ENCODE measurements at regions not wholly inside any gene's neighbourhood (a gene's known extent, or its start where the extent isn't known, plus 50 kb on each side); places are given as distances from the start of the nearest gene placed in this dataset.
A peak's percentile ranks its signal among the peaks of the same experiment; 100 is the strongest.

DNA sequence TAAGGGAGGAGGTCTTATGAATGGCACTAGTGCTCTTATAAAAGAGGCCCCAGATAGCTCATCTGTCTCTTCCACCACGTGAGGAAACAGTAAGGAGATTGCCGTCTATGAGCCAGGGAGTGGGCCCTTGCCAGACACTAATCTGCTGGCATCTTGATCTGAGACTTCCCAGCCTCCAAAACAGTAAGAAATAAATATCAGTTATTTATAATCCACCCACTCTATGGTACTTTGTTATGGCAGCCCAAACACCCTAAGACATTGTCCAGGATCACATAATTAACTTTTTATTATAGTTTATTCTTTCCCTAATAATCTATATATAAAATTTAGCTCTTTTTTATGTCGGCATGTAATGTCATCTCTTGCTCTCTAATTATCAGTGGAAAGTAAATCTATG lies 144.0 kb upstream of the IRF2BP2 start:
- no peak for DNase-seq (ENCODE audit: low read depth, low spot score)
- in situ Hi-C loops (cut with HindIII; ENCODE audit: low pct_unique_long_range_greater_than_20kb, low sequenced_read_pairs): no loop called here

DNA sequence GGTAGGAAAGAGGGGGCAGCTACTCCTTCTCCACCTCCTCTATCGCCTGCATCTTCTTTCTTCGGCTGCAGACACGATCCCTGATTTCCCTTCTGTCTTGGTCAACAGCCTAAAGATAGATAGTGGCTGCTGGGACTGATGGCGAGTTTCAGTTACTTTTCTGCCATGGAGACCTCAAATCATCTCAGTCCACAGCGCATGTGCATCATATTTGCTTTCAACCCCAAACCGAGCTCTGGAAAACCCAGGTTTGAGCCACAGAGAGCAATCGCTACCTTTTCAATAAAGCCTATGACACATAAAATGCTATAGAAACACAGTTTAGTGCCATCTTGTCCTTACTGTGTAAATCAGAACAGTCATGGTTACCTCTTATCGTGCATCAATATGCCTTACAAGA lies 142.9 kb upstream of the IRF2BP2 start:
- no peak for DNase-seq (ENCODE audit: low read depth, low spot score)
- in situ Hi-C loops (cut with HindIII; ENCODE audit: low pct_unique_long_range_greater_than_20kb, low sequenced_read_pairs): no loop called here

DNA sequence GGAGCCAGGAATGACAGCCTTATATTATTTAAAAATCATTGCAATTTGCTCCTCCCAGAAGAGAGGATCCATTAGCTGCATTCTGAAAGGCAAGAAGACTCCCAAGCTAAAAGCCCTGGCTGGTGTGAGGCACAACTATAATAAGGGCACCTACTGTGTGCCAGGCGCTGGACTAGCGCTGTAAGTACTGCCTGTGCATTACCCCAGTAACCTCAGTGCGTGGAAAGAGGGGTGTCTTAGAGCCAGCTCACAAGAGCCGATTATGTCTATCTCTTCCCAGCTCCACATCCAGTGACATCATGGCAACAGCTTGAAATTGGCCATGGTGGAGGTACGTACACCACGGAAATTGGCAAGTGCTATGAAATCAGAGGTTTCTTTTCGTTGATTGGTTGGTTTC lies 141.7 kb upstream of the IRF2BP2 start:
- in situ Hi-C loops (cut with HindIII; ENCODE audit: low pct_unique_long_range_greater_than_20kb, low sequenced_read_pairs): no loop called here
- no peak for DNase-seq (ENCODE audit: low read depth, low spot score)

DNA sequence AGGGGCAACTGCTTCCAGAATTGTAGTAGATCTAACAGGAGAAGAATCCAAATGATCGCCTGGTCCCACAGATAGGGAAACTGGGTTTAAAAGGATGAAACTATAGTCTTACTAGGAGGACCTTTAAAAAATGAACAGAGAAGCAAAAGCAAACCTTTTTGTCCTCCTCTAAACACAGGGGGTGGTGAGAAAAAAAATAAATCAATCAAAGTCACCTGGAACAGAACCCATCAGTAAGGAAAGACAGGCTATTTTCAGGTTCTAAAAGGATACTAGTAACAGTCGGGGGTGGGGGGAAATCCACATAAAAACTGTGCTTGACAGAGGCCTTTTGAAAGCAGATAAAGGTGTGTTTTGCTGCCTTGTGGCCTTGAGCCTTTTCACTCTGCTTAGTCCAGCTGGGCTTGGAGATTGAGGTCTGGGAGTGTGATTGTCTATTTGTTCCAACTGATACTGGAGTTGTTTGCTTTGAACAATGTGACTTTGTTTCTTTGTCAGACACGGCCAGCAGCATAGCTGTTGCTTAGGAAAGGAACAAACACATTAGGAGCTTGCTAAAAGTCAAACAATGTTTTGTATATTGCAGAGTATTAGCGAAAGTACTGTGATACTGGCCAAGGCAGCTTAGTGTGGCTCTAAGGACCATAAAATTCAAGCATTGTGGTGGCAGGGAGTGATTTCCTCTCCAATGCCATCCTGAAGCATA lies 141.1 kb upstream of the IRF2BP2 start:
- DNase-seq (ENCODE audit: low read depth, low spot score): peak; percentile 74
- in situ Hi-C loops (cut with HindIII; ENCODE audit: low pct_unique_long_range_greater_than_20kb, low sequenced_read_pairs): no loop called here

DNA sequence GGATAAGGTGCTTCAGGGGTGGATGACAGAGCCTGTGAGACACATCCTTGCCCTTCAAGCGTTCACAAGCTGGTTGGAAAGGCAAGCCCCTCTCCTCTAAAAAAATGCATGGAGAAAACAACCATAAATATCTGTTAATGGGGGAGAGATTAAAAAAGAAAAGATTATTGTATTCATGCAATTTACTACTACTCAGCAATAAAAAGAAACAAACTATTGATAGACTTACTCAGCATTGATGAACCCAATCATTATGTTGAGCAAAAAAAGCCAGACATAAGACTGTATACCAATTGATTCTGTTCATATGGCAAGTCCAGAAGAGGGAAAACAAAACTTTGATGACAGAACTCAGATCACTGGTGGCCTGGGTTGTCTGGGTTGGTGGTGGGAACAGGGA lies 138.7 kb upstream of the IRF2BP2 start:
- in situ Hi-C loops (cut with HindIII; ENCODE audit: low pct_unique_long_range_greater_than_20kb, low sequenced_read_pairs): loop anchor here (25.0 kb wide), 1 partner anchor 314 kb away; no protein-coding TSS in a partner anchor

DNA sequence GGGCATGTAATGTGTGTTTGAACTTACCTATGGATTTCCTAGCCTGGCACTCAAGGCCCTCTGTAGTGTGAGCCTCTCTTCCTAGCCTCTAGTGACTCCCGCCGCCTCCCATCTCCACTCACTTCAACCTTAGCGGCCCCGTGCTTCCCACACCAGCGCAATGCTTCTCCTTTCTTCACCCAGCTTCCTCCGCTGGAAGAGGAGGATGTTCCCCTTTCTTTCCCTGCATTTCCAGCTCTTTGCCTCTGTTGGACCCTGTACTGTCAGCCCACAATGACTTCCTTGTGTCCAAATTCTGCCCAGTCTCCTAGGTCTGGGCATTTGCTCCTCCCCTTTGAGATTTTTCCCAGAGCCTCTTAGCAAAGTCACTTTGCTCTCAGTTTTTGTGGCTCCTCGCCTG lies 138.1 kb upstream of the IRF2BP2 start:
- no peak for DNase-seq (ENCODE audit: low read depth, low spot score)
- in situ Hi-C loops (cut with HindIII; ENCODE audit: low pct_unique_long_range_greater_than_20kb, low sequenced_read_pairs): loop anchor here (25.0 kb wide), 1 partner anchor 314 kb away; no protein-coding TSS in a partner anchor

More for the DNA sequence above, 138.7 kb upstream of the IRF2BP2 start:
- DNase-seq (ENCODE audit: low read depth, low spot score): no peak

DNA sequence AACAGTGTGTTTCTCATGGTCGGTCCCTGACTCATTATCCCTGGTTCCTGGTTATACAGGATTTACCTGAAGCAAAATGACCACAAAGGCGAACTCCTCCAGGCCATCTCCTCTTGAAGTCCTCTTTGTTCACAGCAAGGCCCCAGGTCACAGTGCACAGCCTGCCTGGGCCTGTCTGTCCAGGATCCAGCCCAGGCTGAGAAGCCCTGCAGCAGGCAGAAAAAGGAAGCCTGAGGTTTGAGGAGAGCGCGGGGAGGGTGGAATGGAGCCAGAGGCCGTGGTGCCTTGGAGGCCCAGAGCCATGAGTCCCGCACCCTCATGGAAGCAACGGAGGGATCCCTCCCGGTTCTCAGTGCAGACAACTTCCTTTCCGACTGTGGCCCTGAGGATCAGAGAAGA lies 136.8 kb upstream of the IRF2BP2 start:
- DNase-seq (ENCODE audit: low read depth, low spot score): no peak
- in situ Hi-C loops (cut with HindIII; ENCODE audit: low pct_unique_long_range_greater_than_20kb, low sequenced_read_pairs): loop anchor here (25.0 kb wide), 1 partner anchor 316 kb away; no protein-coding TSS in a partner anchor

DNA sequence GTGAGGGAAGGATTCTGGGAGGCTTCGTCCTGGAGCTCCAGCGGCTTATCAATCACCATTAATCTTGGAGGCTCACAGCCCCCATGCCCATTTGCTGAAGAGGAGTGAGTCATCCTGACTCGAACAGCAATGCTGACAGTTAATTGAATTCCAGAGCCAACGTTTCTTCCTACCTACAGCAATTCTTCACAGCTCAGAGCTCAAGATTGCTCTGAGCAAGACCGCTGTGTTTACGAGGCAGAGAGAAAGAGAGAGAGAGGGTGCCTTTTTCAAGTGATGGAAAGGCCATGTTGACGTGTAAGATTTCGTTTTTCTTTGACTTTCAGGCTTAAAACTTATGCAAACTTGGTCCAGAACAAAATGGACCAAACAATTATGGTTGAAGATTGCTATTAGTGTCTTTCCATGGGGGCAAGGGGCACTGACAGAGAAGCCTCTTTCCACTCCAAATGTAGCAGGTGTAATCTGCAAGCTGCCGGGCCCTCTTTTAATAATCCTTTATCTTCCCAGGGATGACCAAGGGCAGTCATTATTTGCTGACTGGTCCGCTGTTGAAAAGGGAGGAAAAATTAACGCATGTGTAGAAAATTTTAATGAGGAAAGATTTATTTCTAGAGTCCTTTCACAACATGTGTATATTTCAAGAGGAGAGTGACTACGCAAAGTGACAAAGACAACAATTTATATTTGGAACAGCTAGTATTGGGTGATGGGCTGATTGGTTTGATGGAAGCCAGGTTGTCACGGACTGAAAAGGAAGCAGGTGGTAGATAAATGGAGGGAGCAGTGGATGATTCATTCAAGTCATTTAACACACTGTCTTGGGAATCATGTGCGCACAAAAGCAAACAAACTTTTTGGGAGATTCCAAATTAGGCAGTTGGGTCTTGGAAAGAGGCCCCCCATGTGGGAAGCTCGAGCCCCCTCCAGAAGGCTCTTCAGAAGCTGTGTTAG lies 136.1 kb upstream of the IRF2BP2 start:
- no peak for DNase-seq (ENCODE audit: low read depth, low spot score)
- in situ Hi-C loops (cut with HindIII; ENCODE audit: low pct_unique_long_range_greater_than_20kb, low sequenced_read_pairs): loop anchor here (25.0 kb wide), 1 partner anchor 316 kb away; no protein-coding TSS in a partner anchor

DNA sequence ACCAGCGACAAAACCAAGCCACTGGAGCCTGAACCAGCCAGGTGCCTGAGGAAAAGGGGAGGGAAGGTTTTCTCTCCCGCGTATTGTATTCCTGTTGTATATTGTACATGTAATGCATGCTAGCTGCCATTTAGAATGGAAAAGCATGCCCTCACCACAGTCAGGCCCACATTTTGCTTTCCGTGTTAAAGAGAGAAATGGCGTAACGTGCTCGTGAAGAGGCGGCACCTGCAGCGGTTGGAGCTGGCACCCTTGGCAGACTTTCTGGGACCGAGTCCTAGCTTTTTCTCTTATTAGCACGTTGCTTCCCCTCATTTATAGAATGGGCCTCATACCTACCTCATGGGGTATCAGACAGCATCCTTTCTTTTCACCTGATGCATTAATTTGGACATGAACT lies 135.3 kb upstream of the IRF2BP2 start:
- in situ Hi-C loops (cut with HindIII; ENCODE audit: low pct_unique_long_range_greater_than_20kb, low sequenced_read_pairs): loop anchor here (25.0 kb wide), 1 partner anchor 317 kb away; no protein-coding TSS in a partner anchor
- no peak for DNase-seq (ENCODE audit: low read depth, low spot score)

DNA sequence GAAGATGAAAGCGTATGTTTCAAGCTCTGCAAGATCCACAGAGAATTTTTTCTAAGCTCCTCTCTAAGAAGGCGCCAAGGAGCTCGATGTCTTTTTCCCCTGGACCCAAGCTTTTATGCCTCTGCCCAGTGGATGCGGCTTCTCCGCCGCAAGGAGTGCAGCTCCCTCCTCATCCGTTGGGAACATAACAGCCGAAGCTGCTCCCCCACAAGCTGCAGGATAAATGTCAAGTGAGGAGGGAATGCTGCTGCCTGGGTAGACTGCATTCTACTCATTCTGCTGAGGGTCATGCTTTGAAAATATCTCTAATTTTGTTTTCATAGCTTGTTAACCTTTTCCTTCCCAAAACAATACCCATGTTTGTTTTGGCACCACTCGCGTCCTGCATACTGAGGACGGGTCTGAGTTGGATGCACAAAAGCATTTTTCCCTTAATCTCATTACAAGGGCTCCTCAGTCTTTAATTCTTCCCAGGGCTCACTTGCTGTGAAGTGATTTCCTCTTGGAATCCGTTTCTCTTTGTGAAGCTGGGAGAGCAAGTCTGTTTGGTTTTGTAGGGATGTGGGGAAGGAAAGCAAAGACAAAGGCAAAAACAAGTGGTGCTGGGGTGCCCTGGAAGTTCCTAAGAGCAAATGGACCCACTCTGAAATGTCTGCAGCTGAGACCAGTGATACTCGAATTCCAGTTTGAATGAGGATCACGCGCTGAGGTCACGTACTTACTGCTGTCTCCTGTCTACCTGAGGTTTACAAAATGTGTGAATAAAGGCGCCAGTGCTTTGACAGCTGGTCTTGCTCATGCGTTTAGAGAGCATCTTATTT lies 134.0 kb upstream of the IRF2BP2 start:
- in situ Hi-C loops (cut with HindIII; ENCODE audit: low pct_unique_long_range_greater_than_20kb, low sequenced_read_pairs): loop anchor here (25.0 kb wide), 1 partner anchor 318 kb away; no protein-coding TSS in a partner anchor
- peak; percentile 65 for DNase-seq (ENCODE audit: low read depth, low spot score)

DNA sequence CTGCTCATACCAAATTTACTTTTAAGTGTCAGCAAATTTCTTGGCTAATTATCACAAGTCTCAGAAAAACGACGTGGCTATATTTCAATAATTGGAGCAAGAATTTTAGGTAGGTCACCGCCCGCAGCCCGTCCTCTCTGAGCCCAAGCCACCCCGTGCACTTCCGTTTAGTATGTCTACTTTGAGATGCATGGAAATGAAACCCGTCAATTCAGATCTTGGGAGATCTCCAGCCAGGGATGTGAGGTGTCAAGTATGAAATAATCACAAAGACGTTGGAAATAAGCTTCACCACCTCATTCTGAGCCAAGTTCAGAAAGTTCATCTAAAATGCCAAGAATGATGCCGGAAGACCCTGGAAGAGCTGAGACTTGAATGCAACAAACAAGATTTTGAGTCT lies 132.6 kb upstream of the IRF2BP2 start:
- in situ Hi-C loops (cut with HindIII; ENCODE audit: low pct_unique_long_range_greater_than_20kb, low sequenced_read_pairs): loop anchor here (25.0 kb wide), 1 partner anchor 320 kb away; no protein-coding TSS in a partner anchor
- no peak for DNase-seq (ENCODE audit: low read depth, low spot score)

DNA sequence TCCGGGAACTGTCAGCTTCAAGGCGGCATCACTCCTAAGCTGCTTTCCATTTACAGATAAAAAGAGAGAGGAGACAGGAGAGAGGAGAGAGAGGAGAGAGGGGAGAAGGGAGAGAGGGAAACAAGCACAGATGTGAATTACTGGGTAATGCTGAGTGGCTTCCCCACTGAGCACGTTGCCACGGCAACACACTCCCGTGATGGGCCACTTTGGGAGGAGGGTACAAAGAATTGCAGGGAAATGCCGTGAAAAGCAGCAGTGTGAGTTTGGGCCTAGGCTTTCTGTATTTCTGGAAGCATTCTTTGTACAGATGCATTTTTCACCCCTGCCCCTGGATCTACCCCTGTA lies 128.0 kb upstream of the IRF2BP2 start:
- DNase-seq (ENCODE audit: low read depth, low spot score): no peak
- in situ Hi-C loops (cut with HindIII; ENCODE audit: low pct_unique_long_range_greater_than_20kb, low sequenced_read_pairs): loop anchor here (25.0 kb wide), 1 partner anchor 324 kb away; no protein-coding TSS in a partner anchor

DNA sequence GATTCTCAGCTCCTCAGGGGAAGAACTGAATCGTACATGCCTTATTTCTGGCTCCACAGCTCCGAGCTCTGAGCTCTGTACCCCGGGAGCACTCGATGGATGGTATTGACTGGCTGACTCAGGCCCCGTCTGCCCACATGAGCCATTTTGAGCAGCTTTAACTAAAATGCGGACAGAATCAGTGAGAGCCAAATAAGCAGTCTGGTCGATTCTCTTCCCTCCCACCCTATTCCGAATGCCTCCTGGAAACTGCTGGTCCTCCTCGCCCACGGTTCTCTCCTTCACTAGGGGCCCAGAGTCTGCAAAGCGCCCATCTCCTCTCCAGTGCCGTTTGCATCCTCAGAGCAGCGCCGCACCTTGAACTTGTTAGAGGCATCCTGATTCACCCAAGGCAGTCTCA lies 125.9 kb upstream of the IRF2BP2 start:
- in situ Hi-C loops (cut with HindIII; ENCODE audit: low pct_unique_long_range_greater_than_20kb, low sequenced_read_pairs): loop anchor here (25.0 kb wide), 1 partner anchor 326 kb away; no protein-coding TSS in a partner anchor
- no peak for DNase-seq (ENCODE audit: low read depth, low spot score)

DNA sequence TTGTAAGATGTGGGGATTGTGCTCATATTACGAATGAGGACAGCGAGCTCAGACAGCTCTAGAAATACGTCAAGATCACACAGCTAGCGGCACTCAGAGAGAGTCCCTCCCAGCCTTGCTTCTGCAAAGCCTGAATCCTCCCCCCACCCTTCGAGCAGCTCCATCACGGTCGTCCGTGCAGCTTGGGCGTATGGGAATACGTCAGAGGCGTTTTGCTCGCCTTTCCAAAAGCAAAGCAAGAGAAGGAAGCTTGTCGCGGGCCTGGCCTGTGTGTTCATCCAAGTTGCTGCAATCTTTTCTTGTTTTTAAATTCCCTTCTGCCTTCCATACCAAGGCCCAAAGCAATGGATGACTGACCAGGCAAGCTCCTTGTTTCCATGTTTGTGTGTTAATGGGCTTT lies 125.5 kb upstream of the IRF2BP2 start:
- in situ Hi-C loops (cut with HindIII; ENCODE audit: low pct_unique_long_range_greater_than_20kb, low sequenced_read_pairs): loop anchor here (25.0 kb wide), 1 partner anchor 327 kb away; no protein-coding TSS in a partner anchor
- no peak for DNase-seq (ENCODE audit: low read depth, low spot score)

DNA sequence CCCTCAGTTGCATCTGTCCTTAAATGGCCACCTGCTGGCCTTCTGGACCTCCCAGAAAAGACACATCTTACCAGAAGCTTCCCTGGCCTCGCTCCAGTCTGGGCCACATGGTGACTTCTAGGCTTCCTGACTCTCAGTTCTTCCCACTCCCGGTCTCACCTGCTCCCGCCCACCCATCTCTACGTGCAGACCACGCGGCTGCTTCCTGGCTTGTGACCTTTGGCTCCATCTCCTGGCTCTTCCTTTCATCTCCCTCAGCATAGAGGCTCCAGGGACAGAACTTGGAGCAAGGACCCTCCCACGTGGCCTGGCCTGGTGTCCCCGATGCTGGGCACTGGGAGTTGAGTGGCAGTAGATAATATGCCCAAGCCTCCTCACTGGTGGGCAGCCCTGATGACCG lies 124.9 kb upstream of the IRF2BP2 start:
- no peak for DNase-seq (ENCODE audit: low read depth, low spot score)
- in situ Hi-C loops (cut with HindIII; ENCODE audit: low pct_unique_long_range_greater_than_20kb, low sequenced_read_pairs): loop anchor here (25.0 kb wide), 1 partner anchor 327 kb away; no protein-coding TSS in a partner anchor

DNA sequence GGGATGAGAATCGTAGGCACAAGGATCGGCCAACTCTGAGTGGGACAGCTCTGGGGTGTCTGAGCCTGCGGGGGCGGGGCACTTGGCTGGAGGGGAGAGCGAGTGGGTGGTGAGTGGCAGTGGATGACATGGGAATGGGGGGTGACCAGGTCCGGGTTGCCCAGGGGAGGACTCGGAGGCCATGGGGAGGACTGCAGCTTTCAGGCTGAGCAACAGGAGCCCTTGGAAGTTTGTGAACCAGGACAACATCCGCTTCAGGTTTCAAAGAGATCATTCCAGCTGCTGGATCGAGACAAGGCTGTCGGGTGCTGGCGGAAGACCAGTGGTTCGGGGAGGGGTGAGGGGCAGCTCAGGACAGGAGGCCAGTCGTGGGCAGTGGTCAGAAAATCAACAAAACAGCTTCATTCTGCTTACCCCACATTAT lies 124.4 kb upstream of the IRF2BP2 start:
- no peak for DNase-seq (ENCODE audit: low read depth, low spot score)
- in situ Hi-C loops (cut with HindIII; ENCODE audit: low pct_unique_long_range_greater_than_20kb, low sequenced_read_pairs): loop anchor here (25.0 kb wide), 1 partner anchor 328 kb away; no protein-coding TSS in a partner anchor

DNA sequence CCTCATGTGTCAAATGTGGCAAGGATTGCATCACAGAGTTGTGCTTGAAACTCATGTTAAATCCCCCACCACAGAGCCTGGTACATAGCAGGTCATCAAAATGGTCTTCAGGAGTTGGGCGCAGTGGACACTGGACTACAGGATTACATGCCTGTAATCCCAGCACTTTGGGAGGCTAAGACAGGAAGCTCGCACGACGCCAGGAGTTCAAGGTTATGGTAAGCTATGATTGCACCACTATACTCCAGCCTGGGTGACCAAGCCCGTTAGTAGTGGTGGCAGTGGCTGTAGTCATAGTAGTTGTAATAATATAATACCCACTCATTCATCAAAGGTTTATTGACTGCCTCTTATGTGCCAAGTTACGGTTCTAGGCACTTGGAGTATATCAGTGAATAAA lies 123.4 kb upstream of the IRF2BP2 start:
- no peak for DNase-seq (ENCODE audit: low read depth, low spot score)
- in situ Hi-C loops (cut with HindIII; ENCODE audit: low pct_unique_long_range_greater_than_20kb, low sequenced_read_pairs): loop anchor here (25.0 kb wide), 1 partner anchor 329 kb away; no protein-coding TSS in a partner anchor
